ENCODE measurements at regions not wholly inside any gene's neighbourhood (a gene's known extent, or its start where the extent isn't known, plus 50 kb on each side); places are given as distances from the start of the nearest gene placed in this dataset.

GRCh38 chr17:12530161-12530560 lies 135.5 kb upstream of the MYOCD start:
- TF ChIP-seq CTCF (IDR thresholded peaks at IDR 0.05): no peak
- no peak for TF ChIP-seq POLR2A (IDR thresholded peaks at IDR 0.05)
- no peak for TF ChIP-seq EP300 (IDR thresholded peaks at IDR 0.05)

All from tibial nerve (tissue), 4 donors.